ENCODE measurements at regions not wholly inside any gene's neighbourhood (a gene's known extent, or its start where the extent isn't known, plus 50 kb on each side); places are given as distances from the start of the nearest gene placed in this dataset.

DNA sequence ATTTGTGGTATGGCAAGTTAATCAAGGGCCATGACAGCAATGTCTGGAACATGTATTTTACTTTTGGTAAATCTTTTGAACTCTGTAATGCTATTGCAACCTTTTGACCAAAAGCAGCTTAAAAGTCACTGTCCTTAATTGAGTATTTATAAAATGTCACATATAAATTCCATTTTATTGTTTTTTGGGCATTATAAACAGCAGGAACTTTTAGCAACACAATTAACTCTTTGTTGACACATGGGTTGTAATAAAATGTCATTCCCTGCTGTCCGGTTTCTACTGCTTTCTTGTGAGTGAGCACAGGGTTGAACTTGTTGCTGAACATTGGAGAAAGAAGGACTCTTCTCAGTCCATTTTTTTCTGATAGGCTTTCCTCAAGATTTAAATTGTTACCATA is 1923.1 kb downstream of the PCDH9 start:
- H3K27me3 ChIP-seq (ENCODE audit: insufficient read depth), result no peaks in the 10 kb centered on the region
- Mint-ChIP-seq H3K36me3 (ENCODE audit: low read depth) (peaks cover 20% of the 10 kb centered on the region; the same call in 2 of the 3 replicates), H3K27me3 (ENCODE audit: insufficient read depth, low read depth, poor library complexity) (no peaks in the 10 kb centered on the region), H3K9me3 (peaks cover 26% of the 10 kb centered on the region), H3K4me3 (no peak overlapping the region), H3K27ac (no peak overlapping the region), H3K4me1 (no peaks in the 10 kb centered on the region)
- no peaks in the 10 kb centered on the region for H3F3A ChIP-seq (replicated peaks; ENCODE audit: low read depth)
- H3K36me3 ChIP-seq (ENCODE audit: insufficient read depth), result no peaks in the 10 kb centered on the region
- no peaks in the 10 kb centered on the region for H3K79me2 ChIP-seq (replicated peaks; ENCODE audit: insufficient read depth)
- no peak overlapping the region for H3K4me2 ChIP-seq
- no peak for ATAC-seq
- DNase-seq (ENCODE audit: low spot score), result no peak
- no peak overlapping the region for H3K4me3 ChIP-seq
- no peaks in the 10 kb centered on the region for H3K4me1 ChIP-seq (ENCODE audit: insufficient read depth)
- no peak for TF ChIP-seq JUNB (IDR thresholded peaks at IDR 0.05; ENCODE audit: unreplicated experiment)
- TF ChIP-seq ZNF331 (CRISPR knock-in tag; IDR thresholded peaks at IDR 0.05; ENCODE audit: low read depth), result no peak
- no peak for TF ChIP-seq ZNF114 (CRISPR knock-in tag; IDR thresholded peaks at IDR 0.05)
- no peak for TF ChIP-seq CREB1 (CRISPR knock-in tag; IDR thresholded peaks at IDR 0.05; ENCODE audit: low read depth)
- TF ChIP-seq STAT1 (IDR thresholded peaks at IDR 0.05; ENCODE audit: unreplicated experiment), result no peak
- H3K27ac ChIP-seq (ENCODE audit: low read depth), result no peak overlapping the region
- H3K9me2 ChIP-seq (ENCODE audit: insufficient read depth), result no peaks in the 10 kb centered on the region
- no peak overlapping the region for H2AFZ ChIP-seq
- no peaks in the 10 kb centered on the region for H4K20me1 ChIP-seq (replicated peaks; ENCODE audit: insufficient read depth)

DNA sequence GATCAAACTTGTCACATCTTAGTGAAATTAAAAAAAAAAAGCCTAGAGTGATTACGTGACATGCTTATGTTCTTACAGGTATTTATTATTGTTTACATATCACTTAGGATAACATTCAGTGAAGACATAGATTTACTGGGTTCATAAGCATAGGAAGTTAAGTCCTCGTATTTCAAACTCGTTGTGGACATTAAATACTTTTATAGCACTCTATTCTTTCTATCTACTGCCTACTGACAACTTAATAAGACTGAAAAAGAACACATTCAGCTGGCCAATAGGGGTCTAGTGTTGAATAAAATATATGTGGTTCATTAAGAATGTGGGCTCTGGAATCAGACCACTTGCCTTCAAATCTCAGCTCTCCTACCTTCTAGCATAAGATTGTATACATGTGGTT is 1927.4 kb downstream of the PCDH9 start:
- no peaks in the 10 kb centered on the region for H3K79me2 ChIP-seq (replicated peaks; ENCODE audit: insufficient read depth)

More for the DNA sequence above, 1927.4 kb downstream of the PCDH9 start:
- Histone ChIP-seq H3K36me3 (ENCODE audit: insufficient read depth) (no peaks in the 10 kb centered on the region), H3K4me3 (no peak overlapping the region), H3K27me3 (ENCODE audit: insufficient read depth) (no peaks in the 10 kb centered on the region), H3F3A (replicated peaks; ENCODE audit: low read depth) (no peaks in the 10 kb centered on the region), H3K4me1 (ENCODE audit: insufficient read depth) (no peaks in the 10 kb centered on the region), H3K9me2 (ENCODE audit: insufficient read depth) (no peaks in the 10 kb centered on the region), H3K4me2 (no peak overlapping the region), H3K27ac (ENCODE audit: low read depth) (no peak overlapping the region), H2AFZ (no peak overlapping the region), H4K20me1 (replicated peaks; ENCODE audit: insufficient read depth) (no peaks in the 10 kb centered on the region)
- no peak overlapping the region for H3K27ac Mint-ChIP-seq
- H3K27me3 Mint-ChIP-seq (ENCODE audit: insufficient read depth, low read depth, poor library complexity), result no peaks in the 10 kb centered on the region
- DNase-seq (ENCODE audit: low spot score) (no peak), ATAC-seq (no peak)
- TF ChIP-seq EZH2phosphoT487 (IDR thresholded peaks at IDR 0.05; ENCODE audit: unreplicated experiment) (no peak), ZNF331 (CRISPR knock-in tag; IDR thresholded peaks at IDR 0.05; ENCODE audit: low read depth) (no peak), NANOG (IDR thresholded peaks at IDR 0.05; ENCODE audit: borderline replicate concordance) (no peak), JUNB (IDR thresholded peaks at IDR 0.05; ENCODE audit: unreplicated experiment) (no peak)
- TF ChIP-seq, protein P1, sequence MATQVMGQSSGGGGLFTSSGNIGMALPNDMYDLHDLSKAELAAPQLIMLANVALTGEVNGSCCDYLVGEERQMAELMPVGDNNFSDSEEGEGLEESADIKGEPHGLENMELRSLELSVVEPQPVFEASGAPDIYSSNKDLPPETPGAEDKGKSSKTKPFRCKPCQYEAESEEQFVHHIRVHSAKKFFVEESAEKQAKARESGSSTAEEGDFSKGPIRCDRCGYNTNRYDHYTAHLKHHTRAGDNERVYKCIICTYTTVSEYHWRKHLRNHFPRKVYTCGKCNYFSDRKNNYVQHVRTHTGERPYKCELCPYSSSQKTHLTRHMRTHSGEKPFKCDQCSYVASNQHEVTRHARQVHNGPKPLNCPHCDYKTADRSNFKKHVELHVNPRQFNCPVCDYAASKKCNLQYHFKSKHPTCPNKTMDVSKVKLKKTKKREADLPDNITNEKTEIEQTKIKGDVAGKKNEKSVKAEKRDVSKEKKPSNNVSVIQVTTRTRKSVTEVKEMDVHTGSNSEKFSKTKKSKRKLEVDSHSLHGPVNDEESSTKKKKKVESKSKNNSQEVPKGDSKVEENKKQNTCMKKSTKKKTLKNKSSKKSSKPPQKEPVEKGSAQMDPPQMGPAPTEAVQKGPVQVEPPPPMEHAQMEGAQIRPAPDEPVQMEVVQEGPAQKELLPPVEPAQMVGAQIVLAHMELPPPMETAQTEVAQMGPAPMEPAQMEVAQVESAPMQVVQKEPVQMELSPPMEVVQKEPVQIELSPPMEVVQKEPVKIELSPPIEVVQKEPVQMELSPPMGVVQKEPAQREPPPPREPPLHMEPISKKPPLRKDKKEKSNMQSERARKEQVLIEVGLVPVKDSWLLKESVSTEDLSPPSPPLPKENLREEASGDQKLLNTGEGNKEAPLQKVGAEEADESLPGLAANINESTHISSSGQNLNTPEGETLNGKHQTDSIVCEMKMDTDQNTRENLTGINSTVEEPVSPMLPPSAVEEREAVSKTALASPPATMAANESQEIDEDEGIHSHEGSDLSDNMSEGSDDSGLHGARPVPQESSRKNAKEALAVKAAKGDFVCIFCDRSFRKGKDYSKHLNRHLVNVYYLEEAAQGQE (IDR thresholded peaks at IDR 0.05; ENCODE audit: unreplicated experiment), result no peak
- H3K4me1 Mint-ChIP-seq, result no peaks in the 10 kb centered on the region
- no peak overlapping the region for H3K4me3 Mint-ChIP-seq
- no peaks in the 10 kb centered on the region for H3K9me3 Mint-ChIP-seq
- H3K36me3 Mint-ChIP-seq (ENCODE audit: low read depth), result no peaks in the 10 kb centered on the region

Measured in GM23338 (cell line).